NT2/D1 (cell line): ENCODE measurements at regions not wholly inside any gene's neighbourhood (a gene's known extent, or its start where the extent isn't known, plus 50 kb on each side); places are given as distances from the start of the nearest gene placed in this dataset.
"Not testable (repeated sequence)": the region's sequence is repeated elsewhere in the genome, so short reads cannot be mapped to it uniquely, and the experiment has no call there.

Experiments used
- SUZ12 ChIP-seq: IDR thresholded peaks from 2 replicates; pipeline ENCODE4 v1.6.1; 2011; ENCODE audit not compliant: insufficient read length, insufficient read depth; ENCODE audit errors: extremely low read depth
- YY1 ChIP-seq: IDR thresholded peaks from 2 replicates; pipeline ENCODE4 v1.6.1; 2011; ENCODE audit not compliant: insufficient read length, insufficient read depth
- ZNF274 ChIP-seq: IDR thresholded peaks from 2 replicates; pipeline ENCODE4 v1.6.1; 2011; ENCODE audit warnings: mild to moderate bottlenecking, low read depth, low read length

- TF ChIP-seq YY1, ZNF274, SUZ12: not testable (repeated sequence)
These were observed 178.9 kb downstream of the TRIM43 start for GRCh38 chr2:95770726-95771125.
